Astrocyte (in vitro differentiated cells and primary cell): ENCODE measurements at regions not wholly inside any gene's neighbourhood (a gene's known extent, or its start where the extent isn't known, plus 50 kb on each side); places are given as distances from the start of the nearest gene placed in this dataset.

Experiments used
- CTCF ChIP-seq: IDR thresholded peaks from 2 replicates; pipeline ENCODE4 v1.5.1; 2011; ENCODE audit warnings: low read depth, mild to moderate bottlenecking, inconsistent platforms, low read length, moderate library complexity; ENCODE audit not compliant: insufficient read depth
- EZH2 ChIP-seq: IDR thresholded peaks from 2 replicates; pipeline ENCODE4 v1.6.1; 2012; ENCODE audit warnings: mild to moderate bottlenecking, low read length, inconsistent platforms; ENCODE audit not compliant: insufficient read depth

DNA sequence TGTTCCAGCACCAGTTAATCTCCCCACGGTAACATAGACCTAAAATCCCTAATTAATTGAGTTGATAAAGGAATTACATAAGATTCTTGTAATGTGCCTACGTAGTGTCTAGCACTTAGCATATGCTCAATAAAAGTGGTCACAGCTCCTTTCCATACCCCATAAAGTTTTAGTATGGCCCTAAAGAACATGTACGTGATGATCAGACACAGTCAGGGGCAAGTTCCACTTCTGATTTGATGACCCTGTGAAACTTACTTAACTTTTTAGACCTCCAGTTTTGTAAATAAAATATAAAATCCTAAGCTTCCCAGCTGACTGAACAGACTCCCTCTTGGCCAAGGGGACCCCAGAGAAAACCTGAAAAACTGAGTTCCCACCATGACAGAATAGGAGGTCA, 391.3 kb upstream of the ERCC4 start:
- TF ChIP-seq EZH2 = no peak
- no peak for TF ChIP-seq CTCF
